ENCODE measurements at regions not wholly inside any gene's neighbourhood (a gene's known extent, or its start where the extent isn't known, plus 50 kb on each side); places are given as distances from the start of the nearest gene placed in this dataset.

GRCh38 chr3:74281705-74282104 is 332.8 kb downstream of the CNTN3 start:
- TF ChIP-seq CTCF (conservative IDR thresholded peaks at IDR 0.05) = no peak
- no peaks in the 10 kb centered on the region for H3K79me2 ChIP-seq (ENCODE audit: insufficient read depth, low read length)
- Mint-ChIP-seq H3K27me3 (ENCODE audit: low read depth) (no peaks in the 10 kb centered on the region; the same call in 1 of the 2 replicates), H3K27ac (no peak overlapping the region), H3K4me3 (no peak overlapping the region), H3K4me1 (no peaks in the 10 kb centered on the region), H3K9me3 (peaks cover 17% of the 10 kb centered on the region in 2 experiments), H3K36me3 (ENCODE audit: insufficient read depth in 1 of 3, low read depth in 3 of 3) (peaks cover 2 to 17% (median 15%) of the 10 kb centered on the region in 3 experiments; a peak in 6 of 7 replicates)
- H3K4me1 ChIP-seq (ENCODE audit: insufficient read depth, low read length) = no peaks in the 10 kb centered on the region
- H3K14ac ChIP-seq (ENCODE audit: insufficient read depth, low read length) = no peak overlapping the region
- H3K18ac ChIP-seq (ENCODE audit: insufficient read length, low read depth, low read length) = no peak overlapping the region
- H3K27me3 ChIP-seq (ENCODE audit: insufficient read depth, low read length) = no peaks in the 10 kb centered on the region
- no peak overlapping the region for H4K91ac ChIP-seq (ENCODE audit: insufficient read length, low read depth, low read length)
- no peak overlapping the region for H2BK20ac ChIP-seq (ENCODE audit: low read depth, low read length, poor library complexity, severe bottlenecking)
- H2AK5ac ChIP-seq (ENCODE audit: insufficient read length, low read length) = no peak overlapping the region
- H3K27ac ChIP-seq (ENCODE audit: insufficient read length, low read depth, low read length) = no peak overlapping the region
- H4K8ac ChIP-seq (replicated peaks; ENCODE audit: insufficient read length, low read depth, low read length) = no peak overlapping the region
- no CpG with 5 or more reads among the region's 1 CpG for WGBS (ENCODE audit: extremely low coverage, insufficient read length, low lambda C conversion rate)
- H3K56ac ChIP-seq (ENCODE audit: insufficient read length, low read depth, low read length) = no peak overlapping the region
- DNase-seq = no peak
- H3K9ac ChIP-seq (ENCODE audit: extremely low read depth, insufficient read length, low read length) = no peak overlapping the region
- no peak overlapping the region for H2BK15ac ChIP-seq (ENCODE audit: low read depth, low read length)
- H4K5ac ChIP-seq (ENCODE audit: insufficient read length, low read depth, low read length) = no peak overlapping the region
- no peak overlapping the region for H3T11ph ChIP-seq (ENCODE audit: low read length)
- H2BK12ac ChIP-seq (ENCODE audit: insufficient read length, low read depth, low read length) = no peak overlapping the region
- no peak overlapping the region for H3K23ac ChIP-seq (ENCODE audit: insufficient read length, low read depth, low read length)
- H2BK120ac ChIP-seq (ENCODE audit: low read depth, low read length, poor library complexity, severe bottlenecking) = no peak overlapping the region
- no peak overlapping the region for H2BK5ac ChIP-seq (ENCODE audit: insufficient read length, low read length)
- H3K9me3 ChIP-seq (ENCODE audit: control insufficient read depth, low read depth, low read length) = no peaks in the 10 kb centered on the region
- no peaks in the 10 kb centered on the region for H3K79me1 ChIP-seq (ENCODE audit: insufficient read depth, low read depth, low read length, poor library complexity, severe bottlenecking)
- H3K4ac ChIP-seq (ENCODE audit: low read depth, low read length) = no peak overlapping the region
- no peak overlapping the region for H2AFZ ChIP-seq (ENCODE audit: low read length)
- H3K23me2 ChIP-seq (ENCODE audit: insufficient read length, low read depth, low read length, poor library complexity, severe bottlenecking) = no peaks in the 10 kb centered on the region
- no peaks in the 10 kb centered on the region for H4K20me1 ChIP-seq (ENCODE audit: control insufficient read depth, insufficient read depth, insufficient read length)
- no peak overlapping the region for H3K4me2 ChIP-seq (ENCODE audit: insufficient read depth, insufficient read length, low read length)

All from H9 (cell line).